A673 (cell line): ENCODE measurements at regions not wholly inside any gene's neighbourhood (a gene's known extent, or its start where the extent isn't known, plus 50 kb on each side); places are given as distances from the start of the nearest gene placed in this dataset.

Experiments
- EZH2 ChIP-seq: fragments of 200-600 bp; sonication (generic); IDR thresholded peaks from 2 replicates; pipeline ENCODE4 v1.6.1; 2017; ENCODE audit warnings: borderline replicate concordance, low read depth, mild to moderate bottlenecking, mixed read lengths, antibody characterized with exemption, low read length; ENCODE audit not compliant: poor library complexity, severe bottlenecking
- TF ChIP-seq, protein P1 (sequence below): fragments of 300-800, 200-600 bp; sonication (generic); conservative IDR thresholded peaks from 2 replicates; pipeline ENCODE4 v1.5.1; 2017; ENCODE audit warnings: low read depth, mild to moderate bottlenecking, antibody characterized with exemption, low read length, moderate library complexity, mixed read lengths

DNA sequence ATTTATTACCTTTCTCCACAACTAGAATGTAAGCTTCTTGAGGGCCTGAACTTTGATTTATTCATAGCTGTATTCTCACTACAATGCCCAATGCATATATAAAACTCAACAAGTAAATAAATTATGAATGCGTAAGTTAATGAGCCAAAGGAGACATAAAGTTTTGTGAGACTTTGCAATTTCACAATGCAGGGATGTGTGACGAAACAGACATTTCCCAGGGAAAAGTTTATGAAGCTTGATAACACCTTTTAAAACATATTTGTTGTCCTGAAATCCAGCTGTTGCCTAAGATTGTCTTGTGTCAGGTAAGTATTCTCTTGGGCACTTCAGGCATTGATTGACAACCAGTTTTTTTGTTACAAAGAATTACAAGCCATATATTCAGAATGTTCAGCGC, 800.1 kb downstream of the BRINP1 start:
- TF ChIP-seq, protein P1, sequence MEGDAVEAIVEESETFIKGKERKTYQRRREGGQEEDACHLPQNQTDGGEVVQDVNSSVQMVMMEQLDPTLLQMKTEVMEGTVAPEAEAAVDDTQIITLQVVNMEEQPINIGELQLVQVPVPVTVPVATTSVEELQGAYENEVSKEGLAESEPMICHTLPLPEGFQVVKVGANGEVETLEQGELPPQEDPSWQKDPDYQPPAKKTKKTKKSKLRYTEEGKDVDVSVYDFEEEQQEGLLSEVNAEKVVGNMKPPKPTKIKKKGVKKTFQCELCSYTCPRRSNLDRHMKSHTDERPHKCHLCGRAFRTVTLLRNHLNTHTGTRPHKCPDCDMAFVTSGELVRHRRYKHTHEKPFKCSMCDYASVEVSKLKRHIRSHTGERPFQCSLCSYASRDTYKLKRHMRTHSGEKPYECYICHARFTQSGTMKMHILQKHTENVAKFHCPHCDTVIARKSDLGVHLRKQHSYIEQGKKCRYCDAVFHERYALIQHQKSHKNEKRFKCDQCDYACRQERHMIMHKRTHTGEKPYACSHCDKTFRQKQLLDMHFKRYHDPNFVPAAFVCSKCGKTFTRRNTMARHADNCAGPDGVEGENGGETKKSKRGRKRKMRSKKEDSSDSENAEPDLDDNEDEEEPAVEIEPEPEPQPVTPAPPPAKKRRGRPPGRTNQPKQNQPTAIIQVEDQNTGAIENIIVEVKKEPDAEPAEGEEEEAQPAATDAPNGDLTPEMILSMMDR: no peak
- TF ChIP-seq EZH2: no peak
